ENCODE measurements at regions not wholly inside any gene's neighbourhood (a gene's known extent, or its start where the extent isn't known, plus 50 kb on each side); places are given as distances from the start of the nearest gene placed in this dataset.

DNA sequence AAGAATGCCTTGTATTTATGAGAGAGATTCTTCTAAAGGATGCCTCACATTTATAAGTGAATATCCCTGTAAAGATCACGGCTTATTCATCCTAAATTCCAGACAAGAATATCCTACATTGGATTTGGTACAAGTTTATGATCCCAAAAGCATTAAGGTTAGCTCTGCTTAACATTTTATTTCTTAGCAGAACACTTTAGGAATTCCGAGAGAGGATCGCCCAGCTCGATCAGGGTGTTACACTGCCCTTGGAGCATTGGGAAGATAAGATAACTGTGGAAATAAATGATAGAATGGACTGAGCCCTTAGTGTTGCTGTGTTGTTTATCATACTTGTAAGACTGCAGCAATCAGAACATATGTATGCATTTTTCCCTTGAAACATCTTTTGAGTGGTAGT lies 223.0 kb upstream of the CDIN1 start:
- Histone ChIP-seq H3K27me3 (replicated peaks in 1 of 2; ENCODE audit: control insufficient read depth in 2 of 2, insufficient read depth in 2 of 2, low read length in 1 of 2) (no peaks in the 10 kb centered on the region), H3K36me3 (ENCODE audit: control insufficient read depth in 2 of 2, insufficient read depth in 2 of 2, low read length in 1 of 2) (no peaks in the 10 kb centered on the region), H3K9ac (ENCODE audit: control insufficient read depth, insufficient read depth, low read length) (no peak overlapping the region), H3K9me3 (replicated peaks; ENCODE audit: control insufficient read depth, insufficient read depth, low read length) (no peaks in the 10 kb centered on the region), H3K4me2 (ENCODE audit: control insufficient read depth, insufficient read depth) (no peak overlapping the region), H3K4me1 (ENCODE audit: control insufficient read depth, insufficient read depth, low read length) (no peaks in the 10 kb centered on the region), H3K27ac (ENCODE audit: control insufficient read depth, insufficient read depth) (no peak overlapping the region), H3K4me3 (no peak overlapping the region), H2AFZ (ENCODE audit: control insufficient read depth, low read depth, low read length) (no peak overlapping the region), H3K79me2 (ENCODE audit: control insufficient read depth, insufficient read depth, low read length) (no peaks in the 10 kb centered on the region), H4K20me1 (ENCODE audit: control insufficient read depth, insufficient read depth) (no peaks in the 10 kb centered on the region)
- ChIA-PET CTCF (interaction anchor here (0.6 kb wide), 1 partner anchor 44 kb away, joined by 4 read pairs; no protein-coding TSS in a partner anchor), RAD21 (ENCODE audit: unreplicated experiment) (no interaction called here), POLR2A (no interaction called here), SMC1A (ENCODE audit: uncharacterized antibody, unreplicated experiment) (interaction anchor here (1.5 kb wide), 1 partner anchor 11 kb away, joined by 6 read pairs; no protein-coding TSS in a partner anchor)
- DNase-seq (ENCODE audit: low read depth, low spot score) (no peak), ATAC-seq (no peak), FAIRE-seq (peak; percentile 27)
- intact Hi-C loops (cut with micrococcal nuclease; ENCODE audit: unreplicated experiment) (no loop called here), in situ Hi-C loops (cut with MboI) (no loop called here)
- 47% methylated on average over 4 of the region's 4 CpGs for WGBS (ENCODE audit: insufficient coverage, insufficient replicate concordance, low lambda C conversion rate, missing lambda C conversion rate)
- TF ChIP-seq NFYB (IDR thresholded peaks at IDR 0.05; ENCODE audit: insufficient read depth, low read depth, low read length) (no peak), TBL1XR1 (IDR thresholded peaks at IDR 0.05; ENCODE audit: low read depth, low read length) (no peak), POLR2AphosphoS2 (IDR thresholded peaks at IDR 0.05; ENCODE audit: low read depth, low read length) (no peak), ASH2L (IDR thresholded peaks at IDR 0.05; ENCODE audit: borderline replicate concordance, low read depth) (no peak), POLR2AphosphoS5 (IDR thresholded peaks at IDR 0.05; ENCODE audit: low read length) (no peak), CHD2 (IDR thresholded peaks at IDR 0.05; ENCODE audit: borderline replicate concordance, low read depth, low read length) (no peak), POLR2A (IDR thresholded peaks at IDR 0.05; ENCODE audit: low read depth, low read length) (no peak), RAD51 (IDR thresholded peaks at IDR 0.05) (no peak), ZNF24 (IDR thresholded peaks at IDR 0.05) (no peak), SMC3 (IDR thresholded peaks at IDR 0.05; ENCODE audit: borderline replicate concordance, low read length) (no peak), CBX5 (IDR thresholded peaks at IDR 0.05; ENCODE audit: low read depth) (no peak)
- TF ChIP-seq, protein P1, sequence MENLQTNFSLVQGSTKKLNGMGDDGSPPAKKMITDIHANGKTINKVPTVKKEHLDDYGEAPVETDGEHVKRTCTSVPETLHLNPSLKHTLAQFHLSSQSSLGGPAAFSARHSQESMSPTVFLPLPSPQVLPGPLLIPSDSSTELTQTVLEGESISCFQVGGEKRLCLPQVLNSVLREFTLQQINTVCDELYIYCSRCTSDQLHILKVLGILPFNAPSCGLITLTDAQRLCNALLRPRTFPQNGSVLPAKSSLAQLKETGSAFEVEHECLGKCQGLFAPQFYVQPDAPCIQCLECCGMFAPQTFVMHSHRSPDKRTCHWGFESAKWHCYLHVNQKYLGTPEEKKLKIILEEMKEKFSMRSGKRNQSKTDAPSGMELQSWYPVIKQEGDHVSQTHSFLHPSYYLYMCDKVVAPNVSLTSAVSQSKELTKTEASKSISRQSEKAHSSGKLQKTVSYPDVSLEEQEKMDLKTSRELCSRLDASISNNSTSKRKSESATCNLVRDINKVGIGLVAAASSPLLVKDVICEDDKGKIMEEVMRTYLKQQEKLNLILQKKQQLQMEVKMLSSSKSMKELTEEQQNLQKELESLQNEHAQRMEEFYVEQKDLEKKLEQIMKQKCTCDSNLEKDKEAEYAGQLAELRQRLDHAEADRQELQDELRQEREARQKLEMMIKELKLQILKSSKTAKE (IDR thresholded peaks at IDR 0.05; ENCODE audit: low read depth, poor library complexity, severe bottlenecking) = no peak
- BruUV-seq (replicated peaks) = no TSS peak

Measured in GM12878 (cell line).